Neural progenitor cell (in vitro differentiated cells): ENCODE measurements at regions not wholly inside any gene's neighbourhood (a gene's known extent, or its start where the extent isn't known, plus 50 kb on each side); places are given as distances from the start of the nearest gene placed in this dataset.
A peak's percentile ranks its signal among the peaks of the same experiment; 100 is the strongest.
"Not testable (repeated sequence)": the region's sequence is repeated elsewhere in the genome, so short reads cannot be mapped to it uniquely, and the experiment has no call there.

Experiments used
- DNase-seq: peaks from one replicate; pipeline ENCODE4 v3.0.0-alpha.2; 2016; ENCODE audit warnings: low spot score
- H2AFZ ChIP-seq: fragments of 200-600 bp; sonication (generic); replicated peaks from 2 replicates; pipeline ENCODE4 v1.6.1; 2016; ENCODE audit warnings: antibody characterized with exemption
- H3F3A ChIP-seq: fragments of 200-600 bp; sonication (generic); 2 replicates; pipeline ENCODE4 v1.6.1; 2016; ENCODE audit warnings: antibody characterized with exemption, low read depth
- H3K27ac ChIP-seq: fragments of 200-600 bp; sonication (generic); 2 replicates; pipeline ENCODE4 v1.5.1; 2016; ENCODE audit warnings: mild to moderate bottlenecking
- H3K27me3 ChIP-seq: fragments of 200-600 bp; sonication (generic); 2 replicates; pipeline ENCODE4 v1.6.1; 2016; ENCODE audit warnings: mild to moderate bottlenecking, moderate library complexity
- H3K36me3 ChIP-seq: fragments of 200-600 bp; sonication (generic); 2 replicates; pipeline ENCODE4 v1.5.1; 2016
- H3K4me1 ChIP-seq: fragments of 200-600 bp; sonication (generic); 2 replicates; pipeline ENCODE4 v1.6.1; 2016; ENCODE audit warnings: mixed run types
- H3K4me2 ChIP-seq: fragments of 200-600 bp; sonication (generic); 2 replicates; pipeline ENCODE4 v1.6.1; 2016
- H3K4me3 ChIP-seq: fragments of 200-600 bp; sonication (generic); 2 replicates; pipeline ENCODE4 v1.5.1; 2016
- H3K79me2 ChIP-seq: fragments of 200-600 bp; sonication (generic); 2 replicates; pipeline ENCODE4 v1.6.1; 2016; ENCODE audit warnings: low read depth
- H3K9ac ChIP-seq: fragments of 200-600 bp; sonication (generic); 2 replicates; pipeline ENCODE4 v1.6.1; 2016
- H3K9me3 ChIP-seq: fragments of 200-600 bp; sonication (generic); 2 replicates; pipeline ENCODE4 v1.5.1; 2016; ENCODE audit warnings: low read depth
- H4K20me1 ChIP-seq: fragments of 200-600 bp; sonication (generic); 2 replicates; pipeline ENCODE4 v1.6.1; 2016; ENCODE audit warnings: low read depth
- H3K27ac Mint-ChIP-seq: 3 replicates; pipeline ENCODE4 v1.8.0; 2021; ENCODE audit warnings: mixed read lengths
- H3K27me3 Mint-ChIP-seq: 2 replicates; pipeline ENCODE4 v1.8.0; 2022; ENCODE audit warnings: low read depth, mild to moderate bottlenecking, inconsistent platforms, moderate library complexity, mixed read lengths; ENCODE audit not compliant: insufficient read depth
- H3K36me3 Mint-ChIP-seq: 3 replicates; pipeline ENCODE4 v1.8.0; 2021; ENCODE audit warnings: mixed read lengths
- H3K4me1 Mint-ChIP-seq: 3 replicates; pipeline ENCODE4 v1.8.0; 2021; ENCODE audit warnings: mixed read lengths
- H3K4me3 Mint-ChIP-seq: 3 replicates; pipeline ENCODE4 v1.8.0; 2021; ENCODE audit warnings: mild to moderate bottlenecking, moderate library complexity, mixed read lengths
- H3K9me3 Mint-ChIP-seq: 3 replicates; pipeline ENCODE4 v1.8.0; 2020; ENCODE audit warnings: mixed read lengths
- CTCF ChIP-seq: fragments of 200-600 bp; sonication (generic); IDR thresholded peaks from 2 replicates; pipeline ENCODE4 v1.5.1; 2017; ENCODE audit warnings: antibody characterized with exemption, mild to moderate bottlenecking
- EZH2 ChIP-seq: fragments of 200-600 bp; sonication (generic); IDR thresholded peaks from 2 replicates; pipeline ENCODE4 v1.6.1; 2017; ENCODE audit warnings: antibody characterized with exemption, mild to moderate bottlenecking, moderate library complexity
- EZH2phosphoT487 ChIP-seq: fragments of 200-600 bp; sonication (generic); IDR thresholded peaks from 2 replicates; pipeline ENCODE4 v1.6.1; 2017; ENCODE audit warnings: antibody characterized with exemption

- Mint-ChIP-seq H3K4me1 (peaks cover 15% of the 10 kb centered on the region), H3K36me3 (no peaks in the 10 kb centered on the region), H3K9me3 (peaks cover 2% of the 10 kb centered on the region), H3K27ac (no peak overlapping the region), H3K4me3 (no peak overlapping the region), H3K27me3 (peaks cover 13% of the 10 kb centered on the region)
- Histone ChIP-seq H3K27me3 (no peaks in the 10 kb centered on the region), H3K4me2 (no peak overlapping the region), H4K20me1 (no peaks in the 10 kb centered on the region), H3F3A (no peaks in the 10 kb centered on the region), H3K36me3 (no peaks in the 10 kb centered on the region), H3K79me2 (no peaks in the 10 kb centered on the region), H3K4me3 (no peak overlapping the region), H3K9ac (no peak overlapping the region), H3K27ac (no peak overlapping the region), H3K4me1 (no peaks in the 10 kb centered on the region), H3K9me3 (no peaks in the 10 kb centered on the region), H2AFZ (no peak overlapping the region)
- no peak for TF ChIP-seq EZH2
- peak; percentile 44 for TF ChIP-seq CTCF
- no peak for DNase-seq
Measured at GRCh38 chr10:78231939-78232338, 198.3 kb downstream of the RPS24 start.

GRCh38 chr10:78236416-78237015, 202.9 kb downstream of the RPS24 start:
- no peaks in the 10 kb centered on the region for H3K36me3 ChIP-seq
- peak overlapping the region; percentile 87 for H3K27ac Mint-ChIP-seq
- no peaks in the 10 kb centered on the region for H4K20me1 ChIP-seq
- H2AFZ ChIP-seq, result no peak overlapping the region
- no peak overlapping the region for H3K9ac ChIP-seq
- no peak overlapping the region for H3K4me3 ChIP-seq
- TF ChIP-seq CTCF (no peak), EZH2 (no peak), EZH2phosphoT487 (no peak)
- H3K27me3 ChIP-seq, result no peaks in the 10 kb centered on the region
- H3K4me1 ChIP-seq, result no peaks in the 10 kb centered on the region
- H3K79me2 ChIP-seq, result no peaks in the 10 kb centered on the region
- H3K9me3 Mint-ChIP-seq, result peaks cover 9% of the 10 kb centered on the region
- DNase-seq, result no peak
- H3K4me1 Mint-ChIP-seq, result peaks cover 15% of the 10 kb centered on the region
- no peak overlapping the region for H3K4me2 ChIP-seq
- peaks cover 4% of the 10 kb centered on the region for H3K27me3 Mint-ChIP-seq
- H3K36me3 Mint-ChIP-seq, result no peaks in the 10 kb centered on the region
- no peak overlapping the region for H3K4me3 Mint-ChIP-seq
- no peak overlapping the region for H3K27ac ChIP-seq
- no peaks in the 10 kb centered on the region for H3K9me3 ChIP-seq
- H3F3A ChIP-seq, result no peaks in the 10 kb centered on the region

GRCh38 chr10:78237951-78238350, 204.3 kb downstream of the RPS24 start:
- DNase-seq, H3K79me2 ChIP-seq, H3F3A ChIP-seq, H4K20me1 ChIP-seq, H3K27me3 Mint-ChIP-seq, H3K4me2 ChIP-seq, H2AFZ ChIP-seq, H3K9ac ChIP-seq, H3K9me3 ChIP-seq, H3K4me1 ChIP-seq, H3K4me3 ChIP-seq, H3K27ac ChIP-seq, H3K27me3 ChIP-seq, H3K4me3 Mint-ChIP-seq, H3K36me3 Mint-ChIP-seq, H3K27ac Mint-ChIP-seq, H3K36me3 ChIP-seq: not testable (repeated sequence)
- H3K4me1 Mint-ChIP-seq, result peaks cover 12% of the 10 kb centered on the region
- H3K9me3 Mint-ChIP-seq, result peaks cover 21% of the 10 kb centered on the region

GRCh38 chr10:78247266-78247665, 213.6 kb downstream of the RPS24 start:
- H3K36me3 Mint-ChIP-seq, result no peaks in the 10 kb centered on the region

More at GRCh38 chr10:78247266-78247665, 213.6 kb downstream of the RPS24 start:
- no peak overlapping the region for H3K27ac Mint-ChIP-seq
- H3K9me3 ChIP-seq, result no peaks in the 10 kb centered on the region
- no peak overlapping the region for H3K27ac ChIP-seq
- no peak for DNase-seq
- H3K9ac ChIP-seq, result no peak overlapping the region
- no peak overlapping the region for H3K4me3 Mint-ChIP-seq
- H2AFZ ChIP-seq, result no peak overlapping the region
- H3K79me2 ChIP-seq, result no peaks in the 10 kb centered on the region
- peaks cover 9% of the 10 kb centered on the region for H3K27me3 Mint-ChIP-seq
- no peak overlapping the region for H3K4me2 ChIP-seq
- TF ChIP-seq EZH2phosphoT487 (no peak), EZH2 (no peak), CTCF (no peak)
- no peak overlapping the region for H3K4me3 ChIP-seq
- no peaks in the 10 kb centered on the region for H3K36me3 ChIP-seq
- H4K20me1 ChIP-seq, result no peaks in the 10 kb centered on the region
- H3K27me3 ChIP-seq, result no peaks in the 10 kb centered on the region
- H3K4me1 Mint-ChIP-seq, result peaks cover 29% of the 10 kb centered on the region
- no peaks in the 10 kb centered on the region for H3F3A ChIP-seq
- peaks cover 30% of the 10 kb centered on the region for H3K9me3 Mint-ChIP-seq
- H3K4me1 ChIP-seq, result no peaks in the 10 kb centered on the region
